Activated CD4-positive, alpha-beta T cell treated with anti-CD3 and anti-CD28 coated beads, Interleukin-2, amount 10 ng/mL, durations not matched to agents 7 days and 5 days (primary cell): ENCODE measurements at regions not wholly inside any gene's neighbourhood (a gene's known extent, or its start where the extent isn't known, plus 50 kb on each side); places are given as distances from the start of the nearest gene placed in this dataset.

ENCODE experiments used
- CTCF ChIA-PET: fragments of 350-600 bp; sonication (Branson Sonifier 250); formaldehyde crosslinking; loops from one replicate; lab custom pipeline; 2021; ENCODE audit warnings: antibody characterized with exemption; lab: Charles Lee
- POLR2A ChIA-PET: fragments of 350-600 bp; sonication (Branson Sonifier 250); formaldehyde crosslinking; loops from one replicate; lab custom pipeline; 2021; ENCODE audit warnings: antibody characterized with exemption; lab: Charles Lee
- DNase-seq: peaks from one replicate; pipeline ENCODE4 v3.0.0-alpha.2; 2020
- H3K27ac Mint-ChIP-seq: one replicate; pipeline ENCODE4 v1.8.0; 2021; ENCODE audit warnings: mild to moderate bottlenecking, moderate library complexity, mixed read lengths
- H3K27me3 Mint-ChIP-seq: one replicate; pipeline ENCODE4 v1.8.0; 2021; ENCODE audit warnings: mixed read lengths
- H3K36me3 Mint-ChIP-seq: one replicate; pipeline ENCODE4 v1.8.0; 2021; ENCODE audit warnings: low read depth, mixed read lengths
- H3K4me1 Mint-ChIP-seq: one replicate; pipeline ENCODE4 v1.8.0; 2021; ENCODE audit warnings: mixed read lengths
- H3K4me3 Mint-ChIP-seq: one replicate; pipeline ENCODE4 v1.8.0; 2021; ENCODE audit warnings: mild to moderate bottlenecking, moderate library complexity, mixed read lengths
- H3K9me3 Mint-ChIP-seq: one replicate; pipeline ENCODE4 v1.8.0; 2021; ENCODE audit warnings: mixed read lengths

DNA sequence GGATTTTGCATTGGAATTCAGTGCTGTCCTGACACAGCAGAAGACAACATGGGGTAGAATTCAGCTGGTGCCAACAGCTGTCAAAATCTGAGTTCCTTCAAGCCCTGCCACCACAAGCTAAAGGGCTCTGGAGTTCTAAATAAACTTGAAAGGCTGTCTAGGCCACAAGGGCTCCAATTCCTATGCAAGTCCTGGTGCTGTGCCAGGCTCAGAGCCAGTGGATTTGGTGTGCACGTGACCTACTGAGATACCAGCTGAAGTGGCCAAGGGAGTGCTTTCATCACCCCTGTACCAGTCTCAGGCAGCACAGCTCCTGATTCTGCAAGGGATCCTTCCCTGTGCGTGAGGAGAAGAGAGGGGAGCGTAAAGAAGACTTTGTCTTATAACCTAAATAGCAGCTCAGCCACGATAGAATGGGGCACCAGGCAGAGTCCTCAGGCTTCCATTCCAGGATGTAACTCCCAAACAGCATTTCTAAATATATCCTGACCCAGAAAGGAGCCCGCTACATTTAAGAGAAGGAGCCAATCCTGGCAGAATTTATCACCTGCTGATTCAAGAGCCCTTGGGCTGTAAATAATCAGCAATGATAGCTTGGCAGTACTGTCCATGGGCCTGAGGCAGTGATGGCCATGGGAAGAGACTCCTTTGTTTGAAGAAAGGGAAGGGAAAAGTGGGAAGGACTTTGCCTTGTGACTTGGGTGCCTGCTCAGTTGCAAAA, 881.2 kb upstream of the EPHA7 start:
- CTCF ChIA-PET, result no interaction called here
- H3K4me3 Mint-ChIP-seq, result no peak overlapping the region
- DNase-seq, result no peak

DNA sequence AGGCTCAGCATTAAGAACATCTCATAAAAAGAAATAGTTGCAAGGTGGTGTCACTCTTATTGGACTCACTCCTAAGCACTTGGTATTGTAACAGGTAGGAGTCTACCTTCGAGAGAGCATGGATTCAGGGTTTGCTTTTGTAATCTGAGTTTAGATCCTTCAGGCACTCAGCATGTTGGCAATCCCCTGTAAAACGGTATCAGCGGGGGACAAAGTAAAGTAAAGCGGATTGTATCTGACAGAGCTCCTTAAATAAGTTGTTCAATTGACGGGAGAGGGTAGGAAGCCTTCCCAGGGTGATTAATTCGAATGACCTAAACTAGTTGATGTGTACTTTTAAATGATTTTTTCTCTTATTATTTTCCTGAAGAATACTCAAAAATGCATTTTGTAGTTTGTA, 869.8 kb upstream of the EPHA7 start:
- H3K27ac Mint-ChIP-seq, result no peak overlapping the region
- no peak for DNase-seq
- no peaks in the 10 kb centered on the region for H3K27me3 Mint-ChIP-seq
- ChIA-PET CTCF (no interaction called here), POLR2A (no interaction called here)
- H3K9me3 Mint-ChIP-seq, result peaks cover 4% of the 10 kb centered on the region
- no peak overlapping the region for H3K4me3 Mint-ChIP-seq
- no peaks in the 10 kb centered on the region for H3K36me3 Mint-ChIP-seq
- H3K4me1 Mint-ChIP-seq, result no peaks in the 10 kb centered on the region

More for the DNA sequence above, 881.2 kb upstream of the EPHA7 start:
- H3K27ac Mint-ChIP-seq, result no peak overlapping the region
- H3K9me3 Mint-ChIP-seq, result no peaks in the 10 kb centered on the region
- no peaks in the 10 kb centered on the region for H3K36me3 Mint-ChIP-seq
- POLR2A ChIA-PET, result no interaction called here
- H3K4me1 Mint-ChIP-seq, result no peaks in the 10 kb centered on the region
- H3K27me3 Mint-ChIP-seq, result no peaks in the 10 kb centered on the region

DNA sequence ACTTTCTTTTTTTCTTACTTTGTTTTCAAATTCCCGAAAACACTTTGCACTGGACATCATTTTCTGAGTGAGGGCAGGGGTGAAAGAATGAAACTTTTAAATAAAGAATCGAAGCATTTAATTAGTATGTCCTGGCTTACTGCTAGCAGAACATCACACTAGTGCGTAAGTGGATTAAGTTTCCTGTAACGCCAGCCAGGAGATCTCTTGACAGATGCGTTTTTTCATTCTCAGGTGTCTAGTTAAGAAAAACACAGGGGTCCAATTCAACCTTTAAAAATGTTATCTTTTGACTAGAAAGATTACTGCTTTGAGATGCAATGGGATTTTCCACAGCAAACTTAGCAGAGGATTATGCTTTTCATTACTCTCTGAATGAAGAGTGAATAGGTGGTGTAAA, 858.8 kb upstream of the EPHA7 start:
- H3K36me3 Mint-ChIP-seq, result no peaks in the 10 kb centered on the region
- no peak overlapping the region for H3K4me3 Mint-ChIP-seq
- no peaks in the 10 kb centered on the region for H3K4me1 Mint-ChIP-seq
- CTCF ChIA-PET, result no interaction called here
- POLR2A ChIA-PET, result no interaction called here
- H3K27ac Mint-ChIP-seq, result no peak overlapping the region
- no peaks in the 10 kb centered on the region for H3K27me3 Mint-ChIP-seq
- no peak for DNase-seq
- no peaks in the 10 kb centered on the region for H3K9me3 Mint-ChIP-seq

DNA sequence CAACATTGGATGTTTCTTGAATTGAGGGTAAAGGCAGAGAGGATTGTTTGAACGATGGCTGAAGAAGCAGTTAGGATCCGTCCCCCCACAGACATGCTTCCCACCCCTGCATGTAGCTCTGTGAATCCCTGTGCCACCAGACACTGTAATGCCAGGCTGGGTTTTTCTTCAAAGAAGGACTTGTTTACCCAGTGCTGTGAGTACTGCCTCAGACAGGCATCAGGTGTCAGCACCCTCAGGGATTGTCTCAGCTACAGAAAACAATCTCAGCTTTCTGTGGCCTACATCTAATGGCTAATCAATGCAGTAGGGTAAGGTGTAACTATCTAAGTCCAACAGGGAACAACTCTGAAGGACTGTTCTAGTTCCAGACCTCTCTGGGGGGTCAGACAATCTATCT, 853.0 kb upstream of the EPHA7 start:
- Mint-ChIP-seq H3K4me3 (no peak overlapping the region), H3K27me3 (no peaks in the 10 kb centered on the region), H3K4me1 (no peaks in the 10 kb centered on the region), H3K9me3 (no peaks in the 10 kb centered on the region), H3K27ac (no peak overlapping the region), H3K36me3 (no peaks in the 10 kb centered on the region)
- DNase-seq, result no peak
- POLR2A ChIA-PET, result no interaction called here
- CTCF ChIA-PET, result no interaction called here

DNA sequence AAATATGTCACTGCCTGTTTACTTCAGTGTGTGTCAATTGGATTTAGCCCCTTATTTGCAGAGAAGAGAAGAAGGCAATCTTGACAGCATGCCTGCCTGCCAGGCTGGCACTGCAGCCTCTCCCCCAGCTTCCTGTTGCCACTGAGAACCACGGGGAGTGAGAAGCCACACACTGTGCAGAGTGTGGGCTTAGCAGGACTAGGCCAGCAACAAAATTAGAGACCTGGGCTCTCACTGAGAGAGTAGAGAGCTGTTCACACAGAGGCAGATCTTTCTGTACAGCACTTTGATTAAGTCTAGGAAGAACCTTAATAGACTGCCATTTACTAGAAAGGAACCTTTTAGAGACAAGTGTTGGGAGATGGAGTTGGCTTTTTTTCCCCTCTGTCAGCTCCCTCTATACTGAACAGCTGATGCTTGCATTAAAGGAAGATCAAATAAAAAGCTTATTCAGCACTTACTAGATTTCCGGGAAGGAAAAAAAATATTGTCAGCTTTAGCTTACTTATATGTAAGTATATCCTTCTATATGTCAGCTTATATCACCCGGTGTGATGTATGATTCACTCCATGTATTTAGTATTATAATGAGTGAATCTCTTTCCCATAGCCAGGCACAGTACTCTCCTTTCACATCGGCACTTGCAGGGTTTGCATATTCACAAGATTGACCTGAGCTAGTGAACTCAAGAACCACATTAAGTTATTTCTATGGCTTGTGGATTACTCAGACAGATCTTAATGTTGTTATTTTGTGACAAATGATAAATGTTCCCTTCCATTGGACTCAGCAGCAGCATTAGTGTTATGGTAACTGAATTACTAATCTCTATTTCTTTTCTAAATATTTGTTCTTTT, 851.0 kb upstream of the EPHA7 start:
- no peaks in the 10 kb centered on the region for H3K27me3 Mint-ChIP-seq
- no peak overlapping the region for H3K27ac Mint-ChIP-seq
- no peak overlapping the region for H3K4me3 Mint-ChIP-seq
- H3K4me1 Mint-ChIP-seq, result no peaks in the 10 kb centered on the region
- ChIA-PET CTCF (no interaction called here), POLR2A (no interaction called here)
- peaks cover 3% of the 10 kb centered on the region for H3K9me3 Mint-ChIP-seq
- DNase-seq, result no peak
- no peaks in the 10 kb centered on the region for H3K36me3 Mint-ChIP-seq

DNA sequence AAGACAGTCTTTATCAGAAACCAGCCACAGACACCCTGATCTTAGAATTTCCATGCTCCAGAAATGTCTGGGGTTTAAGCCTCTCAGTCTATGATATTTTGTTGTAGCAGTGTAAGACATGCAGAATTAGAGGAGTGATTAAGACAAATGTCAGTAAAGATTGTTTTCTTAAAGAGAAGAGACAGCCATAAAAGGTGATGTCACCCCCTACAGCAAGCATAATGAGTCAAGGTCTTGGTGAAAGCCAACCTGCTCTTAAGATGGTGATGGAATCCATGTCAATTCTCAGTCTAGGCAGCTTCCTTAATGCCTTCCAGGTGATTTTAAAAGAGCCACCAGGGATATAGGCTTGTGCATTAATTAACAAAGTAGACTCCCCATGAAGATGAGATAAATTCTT, 849.9 kb upstream of the EPHA7 start:
- POLR2A ChIA-PET, result no interaction called here
- no peak for DNase-seq
- Mint-ChIP-seq H3K4me3 (no peak overlapping the region), H3K27ac (no peak overlapping the region), H3K9me3 (peaks cover 8% of the 10 kb centered on the region), H3K27me3 (no peaks in the 10 kb centered on the region), H3K4me1 (no peaks in the 10 kb centered on the region), H3K36me3 (no peaks in the 10 kb centered on the region)
- CTCF ChIA-PET, result no interaction called here

DNA sequence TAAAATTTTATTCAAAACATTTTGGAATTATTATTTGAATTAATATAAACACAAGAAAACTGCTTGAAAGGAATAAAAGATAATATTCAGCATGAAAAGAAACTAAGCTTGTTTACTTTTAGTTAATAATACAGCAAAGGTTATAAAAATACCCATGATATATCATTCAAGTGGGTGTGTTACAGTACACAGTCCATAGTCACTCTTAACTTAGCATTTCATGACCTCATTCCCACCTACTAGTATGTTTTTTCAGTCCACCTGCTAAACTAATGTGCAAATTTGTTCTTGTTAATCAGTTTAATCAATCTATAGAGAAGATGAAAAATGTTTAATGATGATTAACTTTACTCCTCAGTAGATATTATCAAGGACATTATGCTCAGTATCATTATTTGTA, 841.4 kb upstream of the EPHA7 start:
- no peak for DNase-seq
- POLR2A ChIA-PET, result no interaction called here
- Mint-ChIP-seq H3K4me3 (no peak overlapping the region), H3K4me1 (no peaks in the 10 kb centered on the region), H3K27me3 (no peaks in the 10 kb centered on the region), H3K27ac (no peak overlapping the region), H3K36me3 (no peaks in the 10 kb centered on the region), H3K9me3 (peaks cover 5% of the 10 kb centered on the region)
- CTCF ChIA-PET, result no interaction called here

DNA sequence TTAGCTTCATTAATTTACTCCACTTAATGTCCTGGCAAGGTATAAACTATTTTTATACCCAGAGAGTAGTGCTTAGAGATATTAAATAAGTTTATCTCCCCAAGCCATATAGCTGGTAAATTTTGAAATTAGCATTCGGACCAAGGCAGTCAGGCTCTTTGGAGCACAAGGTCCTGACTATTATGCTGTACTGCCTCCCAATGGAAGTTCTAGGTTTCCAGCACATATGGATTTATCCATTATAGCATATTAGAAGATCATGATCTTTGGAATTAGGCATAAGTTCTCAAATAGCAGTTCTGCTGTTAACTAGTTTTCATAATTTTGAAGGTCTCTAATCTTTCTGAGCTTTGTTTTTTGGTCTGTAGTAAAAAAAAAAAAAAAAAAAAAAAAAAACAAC, 835.3 kb upstream of the EPHA7 start:
- Mint-ChIP-seq H3K36me3 (no peaks in the 10 kb centered on the region), H3K4me1 (no peaks in the 10 kb centered on the region), H3K9me3 (no peaks in the 10 kb centered on the region), H3K4me3 (no peak overlapping the region), H3K27ac (no peak overlapping the region), H3K27me3 (no peaks in the 10 kb centered on the region)
- CTCF ChIA-PET, result no interaction called here
- DNase-seq, result no peak
- POLR2A ChIA-PET, result no interaction called here

DNA sequence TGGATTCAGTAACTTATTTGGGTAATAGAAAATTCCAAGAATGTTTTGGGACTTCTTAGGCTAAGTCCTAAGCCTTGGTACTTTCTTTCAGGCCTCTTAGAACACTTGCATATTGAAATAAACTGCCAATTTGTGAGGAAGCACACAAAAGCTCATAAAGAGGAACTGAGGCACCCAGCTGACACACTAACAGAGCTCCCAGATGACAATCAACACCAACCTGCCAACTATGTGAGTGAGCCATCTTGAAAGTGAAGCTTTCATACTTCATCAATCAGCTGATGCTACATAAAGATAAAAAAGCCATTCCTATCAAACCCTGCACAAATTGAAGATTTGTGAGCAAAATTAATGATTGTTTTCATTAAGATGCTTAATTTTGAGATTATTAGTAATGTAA, 832.5 kb upstream of the EPHA7 start:
- DNase-seq, result no peak
- Mint-ChIP-seq H3K9me3 (no peaks in the 10 kb centered on the region), H3K27me3 (no peaks in the 10 kb centered on the region), H3K4me1 (no peaks in the 10 kb centered on the region), H3K27ac (no peak overlapping the region), H3K36me3 (no peaks in the 10 kb centered on the region), H3K4me3 (no peak overlapping the region)
- ChIA-PET CTCF (no interaction called here), POLR2A (no interaction called here)

DNA sequence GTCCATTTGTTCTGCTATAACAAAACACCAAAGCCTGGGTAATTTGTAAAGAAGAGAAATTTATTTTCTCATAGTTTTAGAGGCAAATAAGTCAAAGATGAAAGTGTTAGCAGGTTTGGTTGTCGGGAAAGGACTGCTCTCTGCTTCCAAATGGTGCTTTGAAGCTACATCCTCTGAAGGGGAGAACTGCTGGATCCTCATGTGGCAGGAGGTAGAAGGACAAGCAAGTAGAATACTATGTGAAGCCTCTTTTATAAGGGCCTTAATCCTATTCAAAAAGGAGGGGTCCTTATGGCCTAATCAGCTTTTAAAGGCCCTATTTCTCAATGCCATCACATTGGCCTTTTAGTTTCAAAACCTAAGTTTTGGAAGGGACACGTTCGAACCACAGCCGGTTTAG, 826.0 kb upstream of the EPHA7 start:
- POLR2A ChIA-PET, result no interaction called here
- Mint-ChIP-seq H3K36me3 (no peaks in the 10 kb centered on the region), H3K9me3 (no peaks in the 10 kb centered on the region)

DNA sequence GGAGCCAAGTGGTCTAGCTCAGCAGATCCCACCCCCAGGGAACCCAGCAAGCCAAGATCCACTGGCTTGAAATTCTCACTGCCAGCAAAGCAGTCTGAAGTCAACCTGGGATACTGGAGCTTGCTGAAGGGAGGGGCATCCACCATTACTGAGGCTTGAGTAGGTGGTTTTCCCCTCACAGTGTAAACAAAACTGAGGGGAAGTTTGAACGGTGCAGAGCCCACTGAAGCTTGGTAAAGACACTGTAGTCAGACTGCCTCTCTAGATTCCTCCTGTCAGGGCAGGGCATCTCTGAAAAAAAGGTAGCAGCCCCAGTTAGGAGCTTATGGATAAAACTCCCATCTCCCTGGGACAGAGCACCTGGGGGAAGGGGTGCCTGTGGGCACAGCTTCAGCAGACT, 819.5 kb upstream of the EPHA7 start:
- DNase-seq, result no peak
- Mint-ChIP-seq H3K9me3 (peaks cover 2% of the 10 kb centered on the region), H3K27ac (no peak overlapping the region), H3K27me3 (no peaks in the 10 kb centered on the region), H3K36me3 (no peaks in the 10 kb centered on the region), H3K4me1 (no peaks in the 10 kb centered on the region), H3K4me3 (no peak overlapping the region)
- CTCF ChIA-PET, result no interaction called here
- POLR2A ChIA-PET, result no interaction called here

More for the DNA sequence above, 826.0 kb upstream of the EPHA7 start:
- no peaks in the 10 kb centered on the region for H3K4me1 Mint-ChIP-seq
- H3K27ac Mint-ChIP-seq, result no peak overlapping the region
- DNase-seq, result no peak
- no peaks in the 10 kb centered on the region for H3K27me3 Mint-ChIP-seq
- H3K4me3 Mint-ChIP-seq, result no peak overlapping the region
- CTCF ChIA-PET, result no interaction called here

DNA sequence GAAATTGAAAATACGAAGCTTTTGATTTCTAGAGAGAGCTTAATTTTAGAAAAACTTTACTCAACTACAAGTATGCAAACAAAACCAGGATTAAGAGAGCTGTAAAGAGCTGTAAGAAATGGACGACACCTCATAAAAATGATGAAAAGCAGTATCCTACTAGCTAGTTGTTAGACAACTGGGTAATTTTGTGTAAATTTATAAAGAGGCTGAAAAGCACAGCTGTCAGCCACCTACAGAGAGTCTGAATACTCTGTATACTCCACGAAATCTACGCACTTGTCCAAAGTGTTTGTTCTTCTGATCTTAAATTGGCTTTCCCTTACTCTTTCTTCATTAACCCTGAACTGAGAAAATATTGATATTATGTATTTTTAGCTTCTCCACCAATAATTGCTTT, 808.4 kb upstream of the EPHA7 start:
- Mint-ChIP-seq H3K27me3 (no peaks in the 10 kb centered on the region), H3K9me3 (no peaks in the 10 kb centered on the region), H3K4me3 (no peak overlapping the region), H3K36me3 (no peaks in the 10 kb centered on the region), H3K4me1 (no peaks in the 10 kb centered on the region), H3K27ac (no peak overlapping the region)
- DNase-seq, result no peak
- ChIA-PET POLR2A (no interaction called here), CTCF (no interaction called here)

DNA sequence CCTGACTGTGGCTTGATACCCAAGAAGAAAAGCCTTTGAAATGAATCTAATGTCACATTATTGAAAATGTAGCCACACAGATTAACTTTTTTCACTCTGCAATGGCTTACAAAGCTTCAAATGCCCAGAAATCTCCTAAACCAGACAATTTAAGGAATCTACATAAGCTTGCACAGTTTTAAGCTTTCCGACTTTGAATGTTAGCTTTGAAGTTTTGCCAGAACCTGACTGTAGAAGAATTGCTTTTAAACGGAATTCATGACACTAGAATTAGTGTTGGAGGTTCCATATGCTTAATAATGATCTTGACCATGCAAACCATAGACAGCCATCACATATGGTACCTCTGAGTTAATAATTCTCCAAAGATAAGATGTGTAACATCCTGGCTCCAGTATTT, 798.5 kb upstream of the EPHA7 start:
- no peak for DNase-seq
- POLR2A ChIA-PET, result no interaction called here
- CTCF ChIA-PET, result no interaction called here
- H3K27ac Mint-ChIP-seq, result no peak overlapping the region
- H3K9me3 Mint-ChIP-seq, result no peaks in the 10 kb centered on the region
- H3K36me3 Mint-ChIP-seq, result no peaks in the 10 kb centered on the region
- no peaks in the 10 kb centered on the region for H3K27me3 Mint-ChIP-seq
- no peaks in the 10 kb centered on the region for H3K4me1 Mint-ChIP-seq
- no peak overlapping the region for H3K4me3 Mint-ChIP-seq

DNA sequence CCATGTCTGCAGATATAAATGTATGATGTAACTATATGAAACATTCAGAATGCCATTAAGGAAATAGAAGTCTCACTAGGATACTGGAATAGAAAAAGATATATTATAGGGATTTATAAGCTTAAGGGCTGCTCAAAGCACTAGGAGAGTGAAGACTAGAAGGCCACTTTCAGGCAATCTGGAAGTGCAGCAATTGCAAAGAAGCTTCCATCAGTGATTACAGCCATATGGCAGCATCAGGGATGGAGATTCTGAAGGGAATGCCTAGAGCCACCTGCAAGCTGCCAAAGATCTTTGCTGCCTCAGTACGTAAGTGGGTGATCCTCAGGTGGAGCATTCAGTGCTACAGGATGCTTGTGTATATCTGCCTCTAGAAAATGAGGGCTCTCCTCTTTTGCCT, 796.2 kb upstream of the EPHA7 start:
- H3K36me3 Mint-ChIP-seq, result no peaks in the 10 kb centered on the region
- no peaks in the 10 kb centered on the region for H3K4me1 Mint-ChIP-seq
- no peaks in the 10 kb centered on the region for H3K27me3 Mint-ChIP-seq
- H3K27ac Mint-ChIP-seq, result no peak overlapping the region
- ChIA-PET CTCF (no interaction called here), POLR2A (no interaction called here)
- H3K9me3 Mint-ChIP-seq, result no peaks in the 10 kb centered on the region
- no peak for DNase-seq
- H3K4me3 Mint-ChIP-seq, result no peak overlapping the region
